ENCODE measurements at regions not wholly inside any gene's neighbourhood (a gene's known extent, or its start where the extent isn't known, plus 50 kb on each side); places are given as distances from the start of the nearest gene placed in this dataset.
"Not testable (repeated sequence)": the region's sequence is repeated elsewhere in the genome, so short reads cannot be mapped to it uniquely, and the experiment has no call there.

DNA sequence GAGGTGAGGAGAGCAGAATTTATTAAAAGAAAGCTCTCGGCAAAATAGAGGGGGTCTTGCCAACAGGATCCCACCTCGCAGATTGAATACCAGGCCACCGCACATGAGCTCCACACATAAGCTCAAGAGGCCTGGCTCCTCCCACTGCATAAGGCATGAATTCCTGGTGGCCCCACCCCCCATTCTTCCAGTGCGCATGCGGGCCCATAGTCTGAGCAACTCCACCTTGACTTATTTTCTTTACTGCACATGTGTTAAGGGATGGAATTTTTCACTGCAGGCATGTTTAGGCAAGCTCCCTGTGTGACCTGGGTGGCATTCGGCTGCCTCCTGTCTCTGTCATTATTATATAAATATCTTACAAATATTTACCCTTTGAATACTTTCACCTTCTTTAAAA lies 412.5 kb downstream of the RMST start:
- H3K4me1 Mint-ChIP-seq: no peaks in the 10 kb centered on the region
- no peak for DNase-seq
- H3K9me3 ChIP-seq (ENCODE audit: control insufficient read depth, low read length, poor library complexity, severe bottlenecking): no peaks in the 10 kb centered on the region

GRCh38 chr12:97876780-97877179 lies 414.2 kb downstream of the RMST start:
- Mint-ChIP-seq H3K4me1 (no peaks in the 10 kb centered on the region), H3K4me3 (no peak overlapping the region), H3K36me3 (ENCODE audit: low read depth) (no peaks in the 10 kb centered on the region), H3K27ac (no peak overlapping the region), H3K27me3 (no peaks in the 10 kb centered on the region)
- DNase-seq (no peak), ATAC-seq (no peak)
- no peaks in the 10 kb centered on the region for H3K9me3 ChIP-seq (ENCODE audit: control insufficient read depth, low read length, poor library complexity, severe bottlenecking)

More for the DNA sequence above, 412.5 kb downstream of the RMST start:
- no peak for ATAC-seq
- Mint-ChIP-seq H3K4me3 (no peak overlapping the region), H3K27me3 (no peaks in the 10 kb centered on the region), H3K27ac (no peak overlapping the region), H3K36me3 (ENCODE audit: low read depth) (no peaks in the 10 kb centered on the region)

- Mint-ChIP-seq H3K4me3 (no peak overlapping the region), H3K4me1 (no peaks in the 10 kb centered on the region), H3K36me3 (ENCODE audit: low read depth) (no peaks in the 10 kb centered on the region), H3K27ac (no peak overlapping the region), H3K27me3 (no peaks in the 10 kb centered on the region)
- DNase-seq: no peak
- ATAC-seq: no peak
- no peaks in the 10 kb centered on the region for H3K9me3 ChIP-seq (ENCODE audit: control insufficient read depth, low read length, poor library complexity, severe bottlenecking)
Observed at GRCh38 chr12:97877404-97877803, 414.8 kb downstream of the RMST start.

DNA sequence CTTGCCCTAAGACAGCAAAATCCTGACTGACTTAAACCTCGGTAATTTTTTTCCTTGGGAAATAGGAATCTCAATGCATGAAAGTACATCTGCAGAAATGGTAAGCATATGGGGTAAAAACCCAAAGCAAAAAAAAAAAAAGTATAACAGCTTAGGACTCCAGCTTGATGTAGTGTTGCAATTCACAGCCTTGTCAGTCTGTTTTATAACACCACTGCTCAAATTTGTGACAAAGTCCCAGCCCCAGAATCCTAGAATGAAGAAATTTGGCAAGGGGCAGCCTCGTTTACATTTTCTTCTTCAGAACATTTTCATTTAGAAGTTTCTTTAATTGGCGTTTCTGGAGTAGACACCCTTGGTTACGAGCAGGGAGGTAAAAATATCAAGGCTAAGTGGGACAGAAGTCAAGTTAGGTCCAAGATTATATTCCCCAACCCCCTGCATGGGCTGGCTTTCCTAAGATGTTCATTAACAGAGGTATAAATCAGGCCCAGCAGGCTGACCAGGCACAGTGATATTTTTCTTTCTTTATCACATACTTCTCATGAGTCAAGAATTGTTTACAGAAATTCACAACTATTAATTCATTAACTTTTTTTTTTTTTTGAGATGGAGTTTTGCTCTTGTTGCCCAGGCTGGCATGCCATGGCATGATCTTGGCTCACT lies 424.0 kb downstream of the RMST start:
- no peaks in the 10 kb centered on the region for H3K9me3 ChIP-seq (ENCODE audit: control insufficient read depth, low read length, poor library complexity, severe bottlenecking)
- Mint-ChIP-seq H3K27ac (no peak overlapping the region), H3K4me3 (no peak overlapping the region), H3K36me3 (ENCODE audit: low read depth) (no peaks in the 10 kb centered on the region), H3K27me3 (no peaks in the 10 kb centered on the region), H3K4me1 (no peaks in the 10 kb centered on the region)
- DNase-seq (no peak), ATAC-seq (no peak)

GRCh38 chr12:97897881-97898280 lies 435.3 kb downstream of the RMST start:
- DNase-seq; H3K27ac Mint-ChIP-seq; H3K4me3 Mint-ChIP-seq; H3K27me3 Mint-ChIP-seq; H3K4me1 Mint-ChIP-seq; ATAC-seq; H3K9me3 ChIP-seq (ENCODE audit: control insufficient read depth, low read length, poor library complexity, severe bottlenecking); H3K36me3 Mint-ChIP-seq (ENCODE audit: low read depth): not testable (repeated sequence)

GRCh38 chr12:97899529-97899928 lies 436.9 kb downstream of the RMST start:
- no peaks in the 10 kb centered on the region for H3K9me3 ChIP-seq (ENCODE audit: control insufficient read depth, low read length, poor library complexity, severe bottlenecking)
- ATAC-seq (no peak), DNase-seq (no peak)
- Mint-ChIP-seq H3K4me3 (no peak overlapping the region), H3K4me1 (no peaks in the 10 kb centered on the region), H3K27ac (no peak overlapping the region), H3K36me3 (ENCODE audit: low read depth) (no peaks in the 10 kb centered on the region), H3K27me3 (no peaks in the 10 kb centered on the region)

- Mint-ChIP-seq H3K27me3 (no peaks in the 10 kb centered on the region), H3K36me3 (ENCODE audit: low read depth) (no peaks in the 10 kb centered on the region), H3K4me3 (no peak overlapping the region), H3K27ac (no peak overlapping the region), H3K4me1 (no peaks in the 10 kb centered on the region)
- DNase-seq (no peak), ATAC-seq (no peak)
- H3K9me3 ChIP-seq (ENCODE audit: control insufficient read depth, low read length, poor library complexity, severe bottlenecking): no peaks in the 10 kb centered on the region
Observed at GRCh38 chr12:97899956-97900355, 437.4 kb downstream of the RMST start.

DNA sequence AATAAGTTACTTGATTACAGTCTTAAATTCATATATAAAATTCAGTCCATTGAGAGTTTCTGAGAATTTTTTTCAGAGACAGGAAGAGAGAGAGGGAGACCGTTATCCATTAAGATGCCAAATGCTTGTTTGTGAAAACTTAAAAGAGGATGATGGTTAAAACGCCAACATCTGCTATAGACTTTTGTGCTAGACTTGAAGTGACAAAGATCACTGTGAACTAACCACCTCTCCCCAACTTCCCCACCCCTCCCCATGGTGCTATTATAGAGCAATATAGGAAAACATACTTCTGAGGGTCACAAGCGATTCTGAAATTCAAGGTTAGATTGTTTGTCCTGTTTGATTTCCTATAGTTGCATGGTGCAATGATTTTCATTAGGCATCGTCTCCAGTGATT lies 440.8 kb downstream of the RMST start:
- H3K4me3 Mint-ChIP-seq: no peak overlapping the region
- H3K36me3 Mint-ChIP-seq (ENCODE audit: low read depth): no peaks in the 10 kb centered on the region

GRCh38 chr12:97907504-97907903 lies 444.9 kb downstream of the RMST start:
- Mint-ChIP-seq H3K4me3 (no peak overlapping the region), H3K27me3 (no peaks in the 10 kb centered on the region), H3K27ac (no peak overlapping the region), H3K36me3 (ENCODE audit: low read depth) (no peaks in the 10 kb centered on the region), H3K4me1 (no peaks in the 10 kb centered on the region)
- no peaks in the 10 kb centered on the region for H3K9me3 ChIP-seq (ENCODE audit: control insufficient read depth, low read length, poor library complexity, severe bottlenecking)
- no peak for ATAC-seq
- DNase-seq: no peak

More for the DNA sequence above, 440.8 kb downstream of the RMST start:
- Mint-ChIP-seq H3K27me3 (no peaks in the 10 kb centered on the region), H3K4me1 (no peaks in the 10 kb centered on the region), H3K27ac (no peak overlapping the region)
- DNase-seq: no peak
- ATAC-seq: no peak
- no peaks in the 10 kb centered on the region for H3K9me3 ChIP-seq (ENCODE audit: control insufficient read depth, low read length, poor library complexity, severe bottlenecking)

DNA sequence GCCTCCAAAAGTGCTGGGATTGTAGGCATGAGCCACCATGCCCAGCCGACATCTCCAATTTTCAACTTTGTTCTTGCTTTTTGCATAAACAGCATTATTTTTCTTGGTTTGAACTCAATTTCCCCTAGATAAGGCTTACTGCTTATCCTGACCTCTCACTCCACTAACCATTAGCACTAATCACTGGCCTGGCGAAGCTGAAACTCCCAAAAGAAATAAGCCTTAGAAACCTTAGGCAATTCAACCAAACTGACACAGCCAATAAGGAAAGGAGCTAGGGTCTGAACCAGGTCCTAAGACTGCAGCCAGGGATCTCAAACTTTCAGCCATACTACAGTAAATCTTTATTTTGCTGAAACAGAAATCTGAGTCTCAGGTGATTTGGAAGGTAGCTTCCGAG lies 448.0 kb downstream of the RMST start:
- Mint-ChIP-seq H3K27me3 (no peaks in the 10 kb centered on the region), H3K4me3 (no peak overlapping the region), H3K27ac (no peak overlapping the region), H3K4me1 (no peaks in the 10 kb centered on the region), H3K36me3 (ENCODE audit: low read depth) (no peaks in the 10 kb centered on the region)
- DNase-seq (no peak), ATAC-seq (no peak)
- H3K9me3 ChIP-seq (ENCODE audit: control insufficient read depth, low read length, poor library complexity, severe bottlenecking): no peaks in the 10 kb centered on the region

GRCh38 chr12:97912943-97913342 lies 450.3 kb downstream of the RMST start:
- Mint-ChIP-seq H3K4me1 (no peaks in the 10 kb centered on the region), H3K27me3 (no peaks in the 10 kb centered on the region)

GRCh38 chr12:97921979-97922722 lies 459.5 kb downstream of the RMST start:
- Mint-ChIP-seq H3K4me3 (no peak overlapping the region), H3K4me1 (no peaks in the 10 kb centered on the region), H3K36me3 (ENCODE audit: low read depth) (no peaks in the 10 kb centered on the region), H3K27me3 (no peaks in the 10 kb centered on the region), H3K27ac (no peak overlapping the region)
- H3K9me3 ChIP-seq (ENCODE audit: control insufficient read depth, low read length, poor library complexity, severe bottlenecking): no peaks in the 10 kb centered on the region
- DNase-seq (no peak), ATAC-seq (no peak)

More at GRCh38 chr12:97912943-97913342, 450.3 kb downstream of the RMST start:
- DNase-seq (no peak), ATAC-seq (no peak)
- no peaks in the 10 kb centered on the region for H3K36me3 Mint-ChIP-seq (ENCODE audit: low read depth)
- H3K27ac Mint-ChIP-seq: no peak overlapping the region
- no peak overlapping the region for H3K4me3 Mint-ChIP-seq
- no peaks in the 10 kb centered on the region for H3K9me3 ChIP-seq (ENCODE audit: control insufficient read depth, low read length, poor library complexity, severe bottlenecking)

GRCh38 chr12:97923546-97923945 lies 460.9 kb downstream of the RMST start:
- no peak for ATAC-seq
- H3K36me3 Mint-ChIP-seq (ENCODE audit: low read depth): no peaks in the 10 kb centered on the region
- DNase-seq: no peak
- H3K27ac Mint-ChIP-seq: no peak overlapping the region
- H3K4me1 Mint-ChIP-seq: no peaks in the 10 kb centered on the region
- H3K4me3 Mint-ChIP-seq: no peak overlapping the region
- no peaks in the 10 kb centered on the region for H3K27me3 Mint-ChIP-seq
- H3K9me3 ChIP-seq (ENCODE audit: control insufficient read depth, low read length, poor library complexity, severe bottlenecking): no peaks in the 10 kb centered on the region

GRCh38 chr12:97924122-97924521 lies 461.5 kb downstream of the RMST start:
- no peaks in the 10 kb centered on the region for H3K36me3 Mint-ChIP-seq (ENCODE audit: low read depth)
- no peaks in the 10 kb centered on the region for H3K27me3 Mint-ChIP-seq
- no peak for DNase-seq
- H3K4me1 Mint-ChIP-seq: no peaks in the 10 kb centered on the region
- H3K9me3 ChIP-seq (ENCODE audit: control insufficient read depth, low read length, poor library complexity, severe bottlenecking): no peaks in the 10 kb centered on the region
- H3K27ac Mint-ChIP-seq: no peak overlapping the region
- no peak overlapping the region for H3K4me3 Mint-ChIP-seq
- ATAC-seq: no peak

Measured in T-helper 17 cell (primary cell).